Uterus (tissue), 2 donors: ENCODE measurements at regions not wholly inside any gene's neighbourhood (a gene's known extent, or its start where the extent isn't known, plus 50 kb on each side); places are given as distances from the start of the nearest gene placed in this dataset.

Experiments used
- POLR2A ChIP-seq, 2 donors: fragments of 450-650 bp; IDR thresholded peaks; one replicate each; pipeline ENCODE4 v1.6.1; 2016; ENCODE audit warnings: antibody characterized with exemption in 2 of 2, mild to moderate bottlenecking in 1 of 2, moderate library complexity in 1 of 2
- TF ChIP-seq, protein P1 (sequence below), 4 experiments: fragments of 200-600 bp in 2 of 4; fragments of 450-650 bp in 2 of 4; sonication (generic) in 2 of 4; IDR thresholded peaks; one replicate each; pipeline ENCODE4 v1.5.1; 2016 to 2019; ENCODE audit warnings: antibody characterized with exemption in 4 of 4, mild to moderate bottlenecking in 2 of 4, moderate library complexity in 1 of 4

- TF ChIP-seq, protein P1, sequence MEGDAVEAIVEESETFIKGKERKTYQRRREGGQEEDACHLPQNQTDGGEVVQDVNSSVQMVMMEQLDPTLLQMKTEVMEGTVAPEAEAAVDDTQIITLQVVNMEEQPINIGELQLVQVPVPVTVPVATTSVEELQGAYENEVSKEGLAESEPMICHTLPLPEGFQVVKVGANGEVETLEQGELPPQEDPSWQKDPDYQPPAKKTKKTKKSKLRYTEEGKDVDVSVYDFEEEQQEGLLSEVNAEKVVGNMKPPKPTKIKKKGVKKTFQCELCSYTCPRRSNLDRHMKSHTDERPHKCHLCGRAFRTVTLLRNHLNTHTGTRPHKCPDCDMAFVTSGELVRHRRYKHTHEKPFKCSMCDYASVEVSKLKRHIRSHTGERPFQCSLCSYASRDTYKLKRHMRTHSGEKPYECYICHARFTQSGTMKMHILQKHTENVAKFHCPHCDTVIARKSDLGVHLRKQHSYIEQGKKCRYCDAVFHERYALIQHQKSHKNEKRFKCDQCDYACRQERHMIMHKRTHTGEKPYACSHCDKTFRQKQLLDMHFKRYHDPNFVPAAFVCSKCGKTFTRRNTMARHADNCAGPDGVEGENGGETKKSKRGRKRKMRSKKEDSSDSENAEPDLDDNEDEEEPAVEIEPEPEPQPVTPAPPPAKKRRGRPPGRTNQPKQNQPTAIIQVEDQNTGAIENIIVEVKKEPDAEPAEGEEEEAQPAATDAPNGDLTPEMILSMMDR (IDR thresholded peaks at IDR 0.05), result no peak
- no peak for TF ChIP-seq POLR2A (IDR thresholded peaks at IDR 0.05)
Measured at GRCh38 chr2:6064757-6065156, 372.6 kb downstream of the SOX11 start.
